Esophagus (tissue), 2 donors: ENCODE measurements at regions not wholly inside any gene's neighbourhood (a gene's known extent, or its start where the extent isn't known, plus 50 kb on each side); places are given as distances from the start of the nearest gene placed in this dataset.

ENCODE experiments used
- H3K27ac ChIP-seq, 2 donors: one replicate each; pipeline ENCODE4 v1.5.1; 2013; ENCODE audit warnings: low read depth in 2 of 2, mild to moderate bottlenecking in 2 of 2, inconsistent platforms in 1 of 2, low read length in 1 of 2, moderate library complexity in 1 of 2
- H3K27me3 ChIP-seq, 2 donors: one replicate each; pipeline ENCODE4 v1.6.1; 2013; ENCODE audit warnings: low read length in 2 of 2, control low read depth in 1 of 2, mild to moderate bottlenecking in 1 of 2; ENCODE audit not compliant: insufficient read depth in 2 of 2, control insufficient read depth in 1 of 2
- H3K36me3 ChIP-seq, 2 donors: one replicate each; pipeline ENCODE4 v1.6.1; 2013; ENCODE audit warnings: low read length in 1 of 2; ENCODE audit not compliant: control insufficient read depth in 2 of 2, insufficient read depth in 2 of 2
- H3K4me1 ChIP-seq, 2 donors: one replicate each; pipeline ENCODE4 v1.6.1; 2013; ENCODE audit warnings: low read length in 1 of 2; ENCODE audit not compliant: control insufficient read depth in 2 of 2, insufficient read depth in 2 of 2
- H3K4me3 ChIP-seq, 2 donors: one replicate each; pipeline ENCODE4 v1.5.1; 2013; ENCODE audit warnings: low read length in 2 of 2, mild to moderate bottlenecking in 2 of 2, low read depth in 1 of 2, moderate library complexity in 1 of 2
- H3K9me3 ChIP-seq, 2 donors: one replicate each; pipeline ENCODE4 v1.6.1; 2013; ENCODE audit warnings: mild to moderate bottlenecking in 2 of 2, low read depth in 1 of 2, low read length in 1 of 2, moderate library complexity in 1 of 2; ENCODE audit not compliant: control insufficient read depth in 2 of 2, insufficient read depth in 1 of 2
- WGBS, 2 donors: extraction: QIAGEN DNeasy Blood & Tissue Kit; methylation state at CpG; one replicate each; pipeline ENCODE4 v1.1.7; 2013; 5-methylcytosine and 5-hydroxymethylcytosine counted together
- donor health status: healthy with polysubstance abuse.
- donor health status: Bipolar disorder and iron deficiency.

DNA sequence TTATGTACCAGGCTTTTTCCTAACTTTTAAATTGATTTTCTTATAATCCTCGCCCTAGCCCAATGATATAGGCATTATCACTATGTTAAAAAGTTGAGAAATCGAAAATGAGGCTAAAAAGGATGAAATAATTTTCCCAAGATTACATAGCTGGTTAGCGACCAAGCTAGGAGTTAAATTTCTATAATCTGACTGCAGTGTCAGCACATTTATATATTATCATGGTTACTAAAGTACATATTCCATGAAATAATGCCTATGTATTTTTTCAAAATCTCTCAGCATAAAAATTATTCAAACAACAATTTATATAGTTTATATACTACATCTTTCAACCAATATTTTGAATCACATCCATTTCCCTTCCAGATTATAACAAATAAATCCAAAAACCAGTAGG is 317.3 kb upstream of the TFPI start:
- H3K4me3 ChIP-seq: no peak overlapping the region
- no peaks in the 10 kb centered on the region for H3K27me3 ChIP-seq
- peaks cover 4% of the 10 kb centered on the region in 2 donors for H3K9me3 ChIP-seq
- H3K27ac ChIP-seq: no peak overlapping the region
- H3K36me3 ChIP-seq: no peaks in the 10 kb centered on the region
- H3K4me1 ChIP-seq: no peaks in the 10 kb centered on the region
- WGBS, 2 donors: 75 to 83% methylated on average over 3 of the region's 3 CpGs

DNA sequence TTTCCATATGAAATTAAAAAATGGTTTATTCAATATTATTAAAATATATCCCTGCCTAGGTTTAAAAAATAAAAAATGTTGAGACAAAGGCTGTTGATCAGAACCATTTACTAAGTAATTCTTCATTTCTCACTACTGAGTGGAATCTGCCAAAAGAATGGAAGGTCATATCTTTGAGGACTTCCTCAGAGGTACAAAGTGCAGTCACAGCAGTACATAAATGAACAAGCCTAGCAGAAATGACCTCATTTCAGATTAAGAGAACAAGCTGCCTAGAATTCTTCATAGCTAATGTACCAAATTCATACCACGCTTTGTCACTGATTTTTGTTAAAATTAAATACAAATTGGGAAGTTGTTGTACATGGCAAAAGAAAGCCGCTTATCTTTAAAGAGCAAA is 318.9 kb upstream of the TFPI start:
- Histone ChIP-seq H3K36me3 (no peaks in the 10 kb centered on the region), H3K4me1 (no peaks in the 10 kb centered on the region), H3K27ac (no peak overlapping the region), H3K27me3 (no peaks in the 10 kb centered on the region), H3K4me3 (no peak overlapping the region), H3K9me3 (no peaks in the 10 kb centered on the region)
- 90 to 91% methylated on average over 2 of the region's 2 CpGs for WGBS, 2 donors

DNA sequence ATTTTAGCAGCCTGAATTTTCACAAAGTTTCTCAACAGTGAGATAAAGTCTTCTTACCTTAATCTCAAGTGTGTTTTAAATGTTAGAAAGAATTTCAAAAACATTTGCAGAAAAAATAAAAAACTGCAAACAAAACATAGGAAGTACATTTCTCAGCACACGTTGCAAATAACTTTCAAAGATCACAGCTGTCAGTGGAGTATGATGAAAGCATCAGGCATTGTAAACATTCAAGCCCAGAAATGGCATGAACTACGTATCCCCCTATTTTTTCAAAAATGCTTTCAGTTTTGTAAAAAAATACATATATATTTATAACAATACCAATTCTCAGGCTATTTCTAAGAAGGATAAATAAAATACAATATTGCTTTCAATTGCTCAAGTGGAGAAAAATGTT is 320.6 kb upstream of the TFPI start:
- Histone ChIP-seq H3K9me3 (no peaks in the 10 kb centered on the region), H3K4me1 (no peaks in the 10 kb centered on the region), H3K27me3 (no peaks in the 10 kb centered on the region), H3K36me3 (no peaks in the 10 kb centered on the region), H3K27ac (no peak overlapping the region), H3K4me3 (no peak overlapping the region)
- WGBS, 2 donors: 33 to 48% methylated on average over 2 of the region's 2 CpGs

DNA sequence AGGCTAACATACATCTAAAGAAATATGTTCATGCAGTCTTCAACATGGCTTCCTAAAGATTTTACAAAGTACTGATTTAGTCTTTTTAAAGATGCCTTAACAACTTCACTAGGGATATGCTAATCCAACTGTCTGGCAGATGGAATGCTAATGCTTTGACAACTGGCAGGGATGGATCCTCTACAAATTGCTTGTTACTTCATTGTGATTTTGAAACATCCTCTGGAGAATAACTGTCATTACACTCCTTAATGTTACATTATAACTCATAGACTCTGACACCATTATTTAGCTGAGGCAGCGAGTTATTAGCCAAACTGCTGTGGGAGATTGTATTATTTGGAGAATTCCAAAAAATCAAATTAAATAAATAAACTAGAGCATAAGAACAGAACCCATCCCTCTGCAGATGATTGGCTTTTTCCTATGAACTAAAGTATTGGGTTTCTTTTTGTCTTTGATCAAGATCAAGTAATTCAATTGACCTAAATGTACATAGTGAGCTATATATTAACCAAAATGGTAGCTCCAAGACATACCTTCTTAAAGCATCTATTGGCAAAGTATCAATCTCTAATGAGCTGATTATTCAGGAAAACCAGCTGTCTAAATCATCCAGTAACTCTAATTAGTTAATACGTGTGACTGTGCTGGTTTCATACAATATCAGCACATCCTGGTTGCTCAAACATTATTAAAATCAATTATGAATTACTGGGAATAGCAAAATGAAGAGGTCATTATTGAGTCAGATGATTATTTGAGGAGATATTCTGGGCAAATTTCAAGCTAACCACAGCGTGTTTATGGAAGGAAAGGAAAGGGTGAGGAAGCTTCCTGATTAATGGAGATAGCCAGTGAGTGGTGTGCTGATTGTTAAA is 321.3 kb upstream of the TFPI start:
- 57 to 62% methylated on average over 3 of the region's 3 CpGs for WGBS, 2 donors
- H3K4me3 ChIP-seq: no peak overlapping the region
- no peak overlapping the region for H3K27ac ChIP-seq
- no peaks in the 10 kb centered on the region for H3K9me3 ChIP-seq
- H3K4me1 ChIP-seq: no peaks in the 10 kb centered on the region
- no peaks in the 10 kb centered on the region for H3K36me3 ChIP-seq
- no peaks in the 10 kb centered on the region for H3K27me3 ChIP-seq

DNA sequence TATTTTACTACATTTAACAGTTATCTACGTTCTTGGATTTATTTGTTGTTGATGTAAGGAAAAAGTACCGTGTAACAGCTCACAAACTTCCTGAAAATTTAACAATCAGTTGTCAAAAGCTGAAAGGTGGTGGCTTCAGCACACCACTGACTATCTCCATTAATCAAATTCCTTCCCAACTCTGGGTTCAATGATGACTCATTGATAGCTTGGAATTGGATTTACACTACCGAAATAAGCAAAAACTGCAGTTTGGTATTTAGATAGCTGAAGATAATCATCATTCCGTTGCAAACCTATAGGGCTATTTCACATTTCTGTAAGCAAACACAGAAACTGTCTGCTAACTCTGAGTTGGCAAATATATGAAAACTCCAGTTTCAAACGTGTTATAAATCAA is 322.3 kb upstream of the TFPI start:
- H3K9me3 ChIP-seq: no peaks in the 10 kb centered on the region

DNA sequence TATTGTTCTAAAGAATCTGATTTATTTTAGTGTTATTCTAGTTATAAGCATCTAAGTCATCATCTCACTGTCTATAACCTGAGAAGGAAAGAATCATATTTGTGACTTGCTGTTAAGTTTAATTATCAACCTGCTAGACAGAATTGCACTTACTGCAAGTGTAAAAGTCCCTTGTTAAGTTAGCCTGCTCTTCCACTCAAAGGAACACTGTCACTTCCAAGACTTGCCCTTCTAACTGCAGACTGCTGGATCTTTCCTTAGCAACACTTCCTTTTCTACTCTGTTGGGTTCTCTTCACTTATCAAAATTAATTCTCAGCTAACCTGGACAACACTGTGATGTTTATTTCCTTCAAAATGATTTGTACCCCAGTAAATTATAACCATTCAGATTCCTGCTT is 323.2 kb upstream of the TFPI start:
- no peaks in the 10 kb centered on the region for H3K36me3 ChIP-seq
- H3K4me1 ChIP-seq: no peaks in the 10 kb centered on the region
- H3K27me3 ChIP-seq: no peaks in the 10 kb centered on the region
- H3K27ac ChIP-seq: no peak overlapping the region
- no peak overlapping the region for H3K4me3 ChIP-seq
- H3K9me3 ChIP-seq: no peaks in the 10 kb centered on the region

More for the DNA sequence above, 322.3 kb upstream of the TFPI start:
- no peak overlapping the region for H3K27ac ChIP-seq
- WGBS, 2 donors: 63 to 69% methylated on average over 5 of the region's 5 CpGs
- H3K36me3 ChIP-seq: no peaks in the 10 kb centered on the region
- no peak overlapping the region for H3K4me3 ChIP-seq
- no peaks in the 10 kb centered on the region for H3K27me3 ChIP-seq
- H3K4me1 ChIP-seq: no peaks in the 10 kb centered on the region

DNA sequence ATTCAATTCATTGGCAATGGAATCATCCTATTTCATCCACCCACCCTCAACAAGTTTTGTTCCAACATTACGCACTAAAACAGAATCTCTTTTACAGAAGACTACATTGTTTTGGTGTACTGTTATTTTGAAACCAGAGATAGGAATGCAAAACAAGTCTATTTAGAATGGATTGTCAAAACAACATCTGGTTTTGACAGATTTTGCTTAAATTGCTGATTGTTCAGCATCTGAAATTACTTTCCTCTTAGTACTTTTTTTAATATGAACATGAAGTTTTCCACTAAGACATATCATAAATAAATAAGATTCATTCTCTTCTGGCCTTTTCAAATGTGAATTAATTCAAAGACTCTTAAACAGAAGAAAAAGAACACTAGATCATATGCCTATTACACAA is 323.9 kb upstream of the TFPI start:
- H3K36me3 ChIP-seq: no peaks in the 10 kb centered on the region
- no peaks in the 10 kb centered on the region for H3K27me3 ChIP-seq
- no peak overlapping the region for H3K4me3 ChIP-seq
- no peaks in the 10 kb centered on the region for H3K4me1 ChIP-seq
- H3K27ac ChIP-seq: no peak overlapping the region
- no peaks in the 10 kb centered on the region for H3K9me3 ChIP-seq
- WGBS, 2 donors: 83 to 84% methylated on average over 1 of the region's 1 CpG

DNA sequence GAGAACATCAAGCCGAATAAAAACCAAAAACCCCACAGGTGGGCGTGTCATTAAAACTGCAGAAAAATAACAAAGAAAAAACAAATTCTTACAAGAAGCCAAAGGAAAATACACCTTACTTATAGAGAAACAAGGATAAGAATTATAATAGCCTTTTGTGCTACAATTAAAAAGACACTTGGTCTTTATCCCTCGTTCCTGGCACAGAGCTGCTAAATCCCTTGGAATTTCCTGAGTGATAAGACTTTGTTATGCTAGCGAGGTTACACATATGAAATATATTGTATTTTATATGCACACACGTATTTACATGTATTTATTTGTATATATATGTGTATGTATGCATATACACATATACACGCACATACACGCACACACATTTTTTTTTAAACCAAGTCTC is 325.3 kb upstream of the TFPI start:
- Histone ChIP-seq H3K27ac (no peak overlapping the region), H3K27me3 (no peaks in the 10 kb centered on the region), H3K4me3 (no peak overlapping the region), H3K4me1 (no peaks in the 10 kb centered on the region), H3K9me3 (no peaks in the 10 kb centered on the region), H3K36me3 (no peaks in the 10 kb centered on the region)
- WGBS, 2 donors: 76 to 83% methylated on average over 7 of the region's 7 CpGs

DNA sequence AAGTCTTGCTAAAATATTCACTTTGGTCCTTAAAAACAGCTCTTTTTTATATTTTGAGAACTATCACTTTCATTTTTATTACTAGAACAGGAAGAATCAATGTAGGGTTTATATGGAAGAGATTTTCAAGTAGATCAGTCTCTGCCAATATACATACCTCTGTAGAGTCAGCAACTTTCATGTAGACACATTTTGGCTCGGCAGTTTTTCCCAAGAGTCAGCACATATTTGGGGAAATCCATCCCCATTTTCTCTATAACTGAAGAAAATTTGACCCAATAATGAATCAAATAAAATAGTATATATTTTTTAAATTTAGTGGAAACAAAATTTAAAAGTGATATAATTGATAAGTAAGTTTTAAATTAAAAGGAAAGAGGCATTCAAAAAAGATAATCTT is 329.8 kb upstream of the TFPI start:
- no peak overlapping the region for H3K27ac ChIP-seq
- WGBS, 2 donors: 82 to 83% methylated on average over 1 of the region's 1 CpG

DNA sequence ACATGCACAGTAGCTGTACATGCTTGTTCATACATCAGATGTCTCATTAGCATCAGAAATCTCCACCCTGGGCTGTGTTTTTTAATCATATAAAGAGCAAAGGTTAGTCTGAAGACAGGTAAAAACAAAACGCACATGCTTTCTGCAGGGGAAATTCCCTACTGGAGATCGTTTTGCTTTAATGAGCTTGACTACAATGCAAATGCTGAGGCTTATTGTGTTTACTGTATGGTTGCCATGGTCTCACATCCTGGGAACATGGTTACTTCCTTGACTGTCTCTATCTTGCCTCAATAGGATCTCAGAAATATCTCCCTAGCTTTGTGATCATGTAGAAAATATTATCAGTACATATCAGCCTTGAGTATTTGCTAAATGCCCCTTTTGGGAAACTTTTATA is 336.5 kb upstream of the TFPI start:
- Histone ChIP-seq H3K27me3 (no peaks in the 10 kb centered on the region), H3K9me3 (no peaks in the 10 kb centered on the region), H3K4me3 (no peak overlapping the region), H3K36me3 (no peaks in the 10 kb centered on the region), H3K4me1 (no peaks in the 10 kb centered on the region), H3K27ac (no peak overlapping the region)
- WGBS, 2 donors: 33 to 40% methylated on average over 2 of the region's 2 CpGs

More for the DNA sequence above, 329.8 kb upstream of the TFPI start:
- Histone ChIP-seq H3K27me3 (no peaks in the 10 kb centered on the region), H3K4me3 (no peak overlapping the region), H3K9me3 (no peaks in the 10 kb centered on the region), H3K4me1 (no peaks in the 10 kb centered on the region), H3K36me3 (no peaks in the 10 kb centered on the region)
